HepG2 (cell line): ENCODE measurements at regions not wholly inside any gene's neighbourhood (a gene's known extent, or its start where the extent isn't known, plus 50 kb on each side); places are given as distances from the start of the nearest gene placed in this dataset.

Experiments used
- KDM6A ChIP-seq: IDR thresholded peaks from 2 replicates; pipeline ENCODE4 v1.6.1; 2016; ENCODE audit warnings: low read depth
- SRF ChIP-seq: IDR thresholded peaks from 2 replicates; pipeline ENCODE4 v1.6.1; 2011; ENCODE audit warnings: mild to moderate bottlenecking, low read depth, low read length, moderate library complexity
- TAF1 ChIP-seq: sonication (generic); formaldehyde crosslinking; IDR thresholded peaks from 2 replicates; pipeline ENCODE4 v1.4.0; 2020; ENCODE audit warnings: missing genetic modification reagents
- TCF7L2 ChIP-seq: IDR thresholded peaks from 2 replicates; pipeline ENCODE4 v1.6.1; 2011; ENCODE audit warnings: mild to moderate bottlenecking, low read depth, low read length, moderate library complexity
- TF ChIP-seq, protein P1 (sequence below): sonication (generic); formaldehyde crosslinking; IDR thresholded peaks from 2 replicates; pipeline ENCODE4 v1.4.0; 2020; ENCODE audit warnings: missing genetic modification reagents
- TF ChIP-seq, protein P2 (sequence below): sonication (generic); formaldehyde crosslinking; IDR thresholded peaks from 2 replicates; pipeline ENCODE4 v1.5.0; 2020; ENCODE audit warnings: mild to moderate bottlenecking, missing genetic modification reagents, moderate library complexity

DNA sequence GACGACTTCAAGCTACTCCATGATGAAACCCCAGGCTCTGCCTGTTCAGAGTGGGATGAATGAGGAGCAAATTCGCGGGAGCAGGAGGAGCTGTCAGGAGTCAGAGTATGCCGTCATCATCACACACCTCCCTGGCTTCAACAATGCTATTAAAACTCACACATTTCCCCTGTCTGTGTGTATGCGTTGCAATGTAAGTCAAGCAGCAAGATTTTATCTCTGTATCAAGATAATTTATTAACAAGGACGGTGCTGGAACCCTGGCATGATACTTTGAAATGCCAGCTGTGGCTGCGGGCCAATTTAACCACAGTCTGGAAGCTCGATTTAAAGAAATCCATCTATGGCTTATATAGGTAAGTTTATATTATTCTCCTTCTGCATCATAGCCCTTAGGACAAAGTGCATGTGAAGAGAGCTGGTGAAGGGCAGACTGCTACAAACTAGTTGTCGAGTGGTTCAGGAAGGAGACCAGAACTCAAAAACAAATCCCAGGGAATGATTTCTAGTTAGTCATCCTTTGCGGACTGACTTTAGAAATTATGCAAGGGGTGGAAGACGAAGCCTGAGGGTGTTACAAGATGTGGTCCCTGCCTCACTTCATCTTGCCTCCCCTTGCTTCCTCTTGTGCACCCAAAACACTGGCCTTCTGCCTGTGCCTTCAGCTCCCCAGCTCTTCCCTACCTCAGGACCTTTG is 486.5 kb downstream of the COG6 start:
- TF ChIP-seq, protein P1, sequence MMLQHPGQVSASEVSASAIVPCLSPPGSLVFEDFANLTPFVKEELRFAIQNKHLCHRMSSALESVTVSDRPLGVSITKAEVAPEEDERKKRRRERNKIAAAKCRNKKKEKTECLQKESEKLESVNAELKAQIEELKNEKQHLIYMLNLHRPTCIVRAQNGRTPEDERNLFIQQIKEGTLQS: no peak
- TF ChIP-seq SRF (no peak), KDM6A (CRISPR knock-in tag) (no peak), TAF1 (CRISPR knock-in tag) (no peak), TCF7L2 (no peak)
- TF ChIP-seq, protein P2, sequence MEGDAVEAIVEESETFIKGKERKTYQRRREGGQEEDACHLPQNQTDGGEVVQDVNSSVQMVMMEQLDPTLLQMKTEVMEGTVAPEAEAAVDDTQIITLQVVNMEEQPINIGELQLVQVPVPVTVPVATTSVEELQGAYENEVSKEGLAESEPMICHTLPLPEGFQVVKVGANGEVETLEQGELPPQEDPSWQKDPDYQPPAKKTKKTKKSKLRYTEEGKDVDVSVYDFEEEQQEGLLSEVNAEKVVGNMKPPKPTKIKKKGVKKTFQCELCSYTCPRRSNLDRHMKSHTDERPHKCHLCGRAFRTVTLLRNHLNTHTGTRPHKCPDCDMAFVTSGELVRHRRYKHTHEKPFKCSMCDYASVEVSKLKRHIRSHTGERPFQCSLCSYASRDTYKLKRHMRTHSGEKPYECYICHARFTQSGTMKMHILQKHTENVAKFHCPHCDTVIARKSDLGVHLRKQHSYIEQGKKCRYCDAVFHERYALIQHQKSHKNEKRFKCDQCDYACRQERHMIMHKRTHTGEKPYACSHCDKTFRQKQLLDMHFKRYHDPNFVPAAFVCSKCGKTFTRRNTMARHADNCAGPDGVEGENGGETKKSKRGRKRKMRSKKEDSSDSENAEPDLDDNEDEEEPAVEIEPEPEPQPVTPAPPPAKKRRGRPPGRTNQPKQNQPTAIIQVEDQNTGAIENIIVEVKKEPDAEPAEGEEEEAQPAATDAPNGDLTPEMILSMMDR (CRISPR knock-in tag): no peak
